GM12878 (cell line): ENCODE measurements at regions not wholly inside any gene's neighbourhood (a gene's known extent, or its start where the extent isn't known, plus 50 kb on each side); places are given as distances from the start of the nearest gene placed in this dataset.

Source experiments
- ATAC-seq: fragments of 200-7000 bp; cut with Tn5 transposase; 3 replicates; pipeline ENCODE4 v1.9.1; 2020; ENCODE audit warnings: mild to moderate bottlenecking, moderate library complexity
- BruUV-seq: library from RNA; stranded (reverse); fragments of 400-500 nt; replicated peaks from 2 replicates; lab custom pipeline; 2021; lab: Mats Ljungman, UMichigan
- CTCF ChIA-PET: fragments of 300-600 bp; sonication (Branson Sonifier 250); formaldehyde crosslinking; extraction: SDS; loops from one replicate; lab custom pipeline; 2021; ENCODE audit warnings: inconsistent platforms; lab: Yijun Ruan, JAX
- POLR2A ChIA-PET: fragments of 350-600 bp; formaldehyde crosslinking; extraction: SDS; loops from one replicate; lab custom pipeline; 2021; ENCODE audit warnings: inconsistent platforms; lab: Charles Lee
- RAD21 ChIA-PET: fragments of 300-600 bp; sonication (Branson Sonifier 250); formaldehyde crosslinking; loops from one replicate; lab custom pipeline; 2023; ENCODE audit warnings: antibody characterized with exemption; ENCODE audit not compliant: unreplicated experiment; lab: Charles Lee
- SMC1A ChIA-PET: fragments of 300-600 bp; sonication (Branson Sonifier 250); formaldehyde crosslinking; loops from one replicate; lab custom pipeline; 2023; ENCODE audit not compliant: unreplicated experiment, uncharacterized antibody; lab: Charles Lee
- DNase-seq: peaks from one replicate; pipeline ENCODE4 v3.0.0-alpha.2; 2011; ENCODE audit warnings: low read depth, low spot score
- FAIRE-seq: peaks from 3 replicates; lab custom pipeline; 2011; peaks lifted over from hg19 to GRCh38; lab: Jason Lieb, UNC
- H2AFZ ChIP-seq: 2 replicates; pipeline ENCODE4 v1.6.0; 2011; ENCODE audit warnings: low read depth, low read length, control low read depth; ENCODE audit not compliant: control insufficient read depth
- H3K27ac ChIP-seq: 2 replicates; pipeline ENCODE4 v1.5.1; 2011; ENCODE audit warnings: control low read depth; ENCODE audit not compliant: control insufficient read depth, insufficient read depth
- H3K27me3 ChIP-seq, 2 experiments: replicated peaks in 1 of 2; 2 replicates each; pipeline versions ENCODE4 v1.6.0 to v1.6.1; 2011; ENCODE audit warnings: low read length in 1 of 2; ENCODE audit not compliant: control insufficient read depth in 2 of 2, insufficient read depth in 2 of 2
- H3K36me3 ChIP-seq, 2 experiments: 2 replicates each; pipeline ENCODE4 v1.5.1; 2011; ENCODE audit warnings: low read length in 1 of 2; ENCODE audit not compliant: control insufficient read depth in 2 of 2, insufficient read depth in 2 of 2
- H3K4me1 ChIP-seq: 2 replicates; pipeline ENCODE4 v1.6.1; 2011; ENCODE audit warnings: mild to moderate bottlenecking, low read length, moderate library complexity, mixed read lengths; ENCODE audit not compliant: control insufficient read depth, insufficient read depth
- H3K4me2 ChIP-seq: 2 replicates; pipeline ENCODE4 v1.6.0; 2011; ENCODE audit warnings: control low read depth; ENCODE audit not compliant: control insufficient read depth, insufficient read depth
- H3K4me3 ChIP-seq: fragments of 200-600 bp; sonication (generic); 2 replicates; pipeline ENCODE4 v1.5.1; 2016
- H3K79me2 ChIP-seq: 2 replicates; pipeline ENCODE4 v1.6.0; 2011; ENCODE audit warnings: low read length; ENCODE audit not compliant: control insufficient read depth, insufficient read depth
- H3K9ac ChIP-seq: 2 replicates; pipeline ENCODE4 v1.8.0; 2011; ENCODE audit warnings: low read length, control low read depth, mixed read lengths; ENCODE audit not compliant: control insufficient read depth, insufficient read depth
- H3K9me3 ChIP-seq: replicated peaks from 3 replicates; pipeline ENCODE4 v1.5.1; 2011; ENCODE audit warnings: mild to moderate bottlenecking, low read length; ENCODE audit not compliant: control insufficient read depth, insufficient read depth
- H4K20me1 ChIP-seq: 2 replicates; pipeline ENCODE4 v1.6.0; 2011; ENCODE audit not compliant: control insufficient read depth, insufficient read depth
- CEBPB ChIP-seq, 2 experiments: fragments of 150-350 bp in 1 of 2; IDR thresholded peaks; 2 replicates each; pipeline ENCODE4 v1.6.1; 2012 to 2014; ENCODE audit warnings: low read depth in 2 of 2, low read length in 2 of 2, borderline replicate concordance in 1 of 2, inconsistent platforms in 1 of 2
- ESRRA ChIP-seq: IDR thresholded peaks from 2 replicates; pipeline ENCODE4 v1.6.1; 2012; ENCODE audit warnings: mild to moderate bottlenecking, low read length, improper control_type of control experiment
- NR2F1 ChIP-seq: fragments of 450-650 bp; conservative IDR thresholded peaks from 2 replicates; pipeline ENCODE4 v1.6.1; 2017; ENCODE audit warnings: mild to moderate bottlenecking
- RUNX3 ChIP-seq: IDR thresholded peaks from 2 replicates; pipeline ENCODE4 v1.6.1; 2012; ENCODE audit warnings: low read length, inconsistent platforms
- SMC3 ChIP-seq: IDR thresholded peaks from 2 replicates; pipeline ENCODE4 v1.6.1; 2011; ENCODE audit warnings: low read length, improper control_type of control experiment, borderline replicate concordance
- SRF ChIP-seq, 2 experiments: IDR thresholded peaks; 2 replicates each; pipeline ENCODE4 v1.6.1; 2011; ENCODE audit warnings: low read depth in 2 of 2, low read length in 2 of 2, mild to moderate bottlenecking in 1 of 2, moderate library complexity in 1 of 2
- TCF3 ChIP-seq: IDR thresholded peaks from 2 replicates; pipeline ENCODE4 v1.6.1; 2012; ENCODE audit warnings: low read depth, mild to moderate bottlenecking, low read length, borderline replicate concordance; ENCODE audit not compliant: insufficient read depth
- WGBS: methylation state at CpG from one replicate; pipeline ENCODE4 v1.1.6; 2016; ENCODE audit warnings: low lambda C conversion rate; ENCODE audit not compliant: insufficient replicate concordance, insufficient coverage; ENCODE audit errors: missing lambda C conversion rate; 5-methylcytosine and 5-hydroxymethylcytosine counted together
- in situ Hi-C: fragments of 300-500 bp; cut with MboI; formaldehyde crosslinking; loops from 9 replicates; pipeline ENCODE4 v1.14.3; 2018; ENCODE audit warnings: mixed read lengths
- intact Hi-C: fragments of 100-400 bp; cut with micrococcal nuclease; formaldehyde crosslinking; loops from one replicate; pipeline ENCODE4 v1.14.2; 2022; ENCODE audit not compliant: unreplicated experiment
- TF ChIP-seq, protein P1 (sequence below): fragments of 450-650 bp; IDR thresholded peaks from 2 replicates; pipeline ENCODE4 v1.6.1; 2017; ENCODE audit warnings: mild to moderate bottlenecking, moderate library complexity
- TF ChIP-seq, protein P2 (sequence below): IDR thresholded peaks from 2 replicates; pipeline ENCODE4 v1.6.1; 2012; ENCODE audit warnings: low read length, inconsistent platforms
- TF ChIP-seq, protein P3 (sequence below), 3 experiments: IDR thresholded peaks in 2 of 3; conservative IDR thresholded peaks in 1 of 3; 2 replicates each; pipeline ENCODE4 v1.5.1; 2011; ENCODE audit warnings: low read depth in 3 of 3, low read length in 3 of 3, mild to moderate bottlenecking in 3 of 3, control low read depth in 2 of 3, moderate library complexity in 2 of 3, inconsistent platforms in 1 of 3, mixed read lengths in 1 of 3; ENCODE audit not compliant: control insufficient read depth in 2 of 3, insufficient read depth in 1 of 3; ENCODE audit errors: extremely low read depth in 1 of 3

DNA sequence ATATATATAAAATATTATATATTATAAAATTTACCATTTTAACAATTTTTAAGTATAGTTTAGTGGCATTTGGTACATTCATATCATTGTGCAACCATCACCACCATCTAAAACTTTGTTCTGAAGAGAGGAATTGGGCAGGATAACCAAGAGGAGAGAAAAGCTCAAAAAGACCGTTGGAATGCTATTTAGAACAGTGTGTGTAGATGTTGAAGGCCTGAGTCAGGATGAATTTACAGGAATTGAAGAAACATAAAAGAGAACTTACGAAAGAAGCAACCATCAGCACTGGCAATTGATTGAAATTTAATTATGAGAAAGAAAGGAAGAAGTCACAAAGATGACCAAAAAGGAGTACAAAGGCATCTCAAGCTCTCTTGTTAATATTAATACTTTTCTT is 196.9 kb upstream of the PWP1 start (continued):
- TF ChIP-seq, protein P1, sequence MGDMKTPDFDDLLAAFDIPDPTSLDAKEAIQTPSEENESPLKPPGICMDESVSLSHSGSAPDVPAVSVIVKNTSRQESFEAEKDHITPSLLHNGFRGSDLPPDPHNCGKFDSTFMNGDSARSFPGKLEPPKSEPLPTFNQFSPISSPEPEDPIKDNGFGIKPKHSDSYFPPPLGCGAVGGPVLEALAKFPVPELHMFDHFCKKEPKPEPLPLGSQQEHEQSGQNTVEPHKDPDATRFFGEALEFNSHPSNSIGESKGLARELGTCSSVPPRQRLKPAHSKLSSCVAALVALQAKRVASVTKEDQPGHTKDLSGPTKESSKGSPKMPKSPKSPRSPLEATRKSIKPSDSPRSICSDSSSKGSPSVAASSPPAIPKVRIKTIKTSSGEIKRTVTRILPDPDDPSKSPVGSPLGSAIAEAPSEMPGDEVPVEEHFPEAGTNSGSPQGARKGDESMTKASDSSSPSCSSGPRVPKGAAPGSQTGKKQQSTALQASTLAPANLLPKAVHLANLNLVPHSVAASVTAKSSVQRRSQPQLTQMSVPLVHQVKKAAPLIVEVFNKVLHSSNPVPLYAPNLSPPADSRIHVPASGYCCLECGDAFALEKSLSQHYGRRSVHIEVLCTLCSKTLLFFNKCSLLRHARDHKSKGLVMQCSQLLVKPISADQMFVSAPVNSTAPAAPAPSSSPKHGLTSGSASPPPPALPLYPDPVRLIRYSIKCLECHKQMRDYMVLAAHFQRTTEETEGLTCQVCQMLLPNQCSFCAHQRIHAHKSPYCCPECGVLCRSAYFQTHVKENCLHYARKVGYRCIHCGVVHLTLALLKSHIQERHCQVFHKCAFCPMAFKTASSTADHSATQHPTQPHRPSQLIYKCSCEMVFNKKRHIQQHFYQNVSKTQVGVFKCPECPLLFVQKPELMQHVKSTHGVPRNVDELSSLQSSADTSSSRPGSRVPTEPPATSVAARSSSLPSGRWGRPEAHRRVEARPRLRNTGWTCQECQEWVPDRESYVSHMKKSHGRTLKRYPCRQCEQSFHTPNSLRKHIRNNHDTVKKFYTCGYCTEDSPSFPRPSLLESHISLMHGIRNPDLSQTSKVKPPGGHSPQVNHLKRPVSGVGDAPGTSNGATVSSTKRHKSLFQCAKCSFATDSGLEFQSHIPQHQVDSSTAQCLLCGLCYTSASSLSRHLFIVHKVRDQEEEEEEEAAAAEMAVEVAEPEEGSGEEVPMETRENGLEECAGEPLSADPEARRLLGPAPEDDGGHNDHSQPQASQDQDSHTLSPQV: no peak
- TF ChIP-seq TCF3 (no peak), RUNX3 (no peak), SMC3 (no peak)

DNA sequence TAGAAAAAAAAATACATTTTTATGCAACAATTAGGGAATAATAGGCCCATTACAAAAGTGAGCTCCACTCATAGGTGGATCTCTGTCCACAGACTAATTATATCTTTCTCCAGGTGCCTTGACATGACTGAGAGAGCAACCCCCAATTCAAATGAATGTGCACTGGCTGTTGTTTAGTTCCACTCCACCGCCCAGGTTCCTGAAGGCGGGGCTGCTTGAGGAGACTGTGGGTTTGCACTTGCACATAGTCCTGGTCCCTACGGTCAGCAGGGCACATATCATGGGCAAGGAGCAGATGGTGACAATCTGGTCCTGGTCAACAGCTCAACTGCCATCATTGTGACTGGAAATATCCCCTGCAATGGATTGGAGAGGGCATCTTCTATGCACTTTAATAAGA is 195.6 kb upstream of the PWP1 start:
- H3K9me3 ChIP-seq: no peaks in the 10 kb centered on the region
- H3K4me1 ChIP-seq: peaks cover 11% of the 10 kb centered on the region; the same call in 1 of the 2 replicates
- no peak overlapping the region for H3K4me3 ChIP-seq
- no peaks in the 10 kb centered on the region for H3K36me3 ChIP-seq
- in situ Hi-C loops (no loop called here), intact Hi-C loops (no loop called here)
- no peaks in the 10 kb centered on the region for H4K20me1 ChIP-seq
- H3K9ac ChIP-seq: no peak overlapping the region
- no peak overlapping the region for H3K27ac ChIP-seq
- POLR2A ChIA-PET: no interaction called here
- no TSS peak for BruUV-seq
- no peaks in the 10 kb centered on the region; a peak in 1 of 4 replicates for H3K27me3 ChIP-seq
- WGBS: 6% methylated on average over 3 of the region's 3 CpGs
- RAD21 ChIA-PET: no interaction called here
- DNase-seq: peak; percentile 5
- no peak for TF ChIP-seq SRF (IDR thresholded peaks at IDR 0.05; ENCODE audit: low read depth in 2 of 2, low read length in 2 of 2)
- TF ChIP-seq NR2F1: no peak
- TF ChIP-seq, protein P2, sequence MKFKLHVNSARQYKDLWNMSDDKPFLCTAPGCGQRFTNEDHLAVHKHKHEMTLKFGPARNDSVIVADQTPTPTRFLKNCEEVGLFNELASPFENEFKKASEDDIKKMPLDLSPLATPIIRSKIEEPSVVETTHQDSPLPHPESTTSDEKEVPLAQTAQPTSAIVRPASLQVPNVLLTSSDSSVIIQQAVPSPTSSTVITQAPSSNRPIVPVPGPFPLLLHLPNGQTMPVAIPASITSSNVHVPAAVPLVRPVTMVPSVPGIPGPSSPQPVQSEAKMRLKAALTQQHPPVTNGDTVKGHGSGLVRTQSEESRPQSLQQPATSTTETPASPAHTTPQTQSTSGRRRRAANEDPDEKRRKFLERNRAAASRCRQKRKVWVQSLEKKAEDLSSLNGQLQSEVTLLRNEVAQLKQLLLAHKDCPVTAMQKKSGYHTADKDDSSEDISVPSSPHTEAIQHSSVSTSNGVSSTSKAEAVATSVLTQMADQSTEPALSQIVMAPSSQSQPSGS: no peak
- TF ChIP-seq CEBPB (IDR thresholded peaks at IDR 0.05; ENCODE audit: borderline replicate concordance in 1 of 2, low read depth in 2 of 2, low read length in 2 of 2): no peak
- TF ChIP-seq, protein P3, sequence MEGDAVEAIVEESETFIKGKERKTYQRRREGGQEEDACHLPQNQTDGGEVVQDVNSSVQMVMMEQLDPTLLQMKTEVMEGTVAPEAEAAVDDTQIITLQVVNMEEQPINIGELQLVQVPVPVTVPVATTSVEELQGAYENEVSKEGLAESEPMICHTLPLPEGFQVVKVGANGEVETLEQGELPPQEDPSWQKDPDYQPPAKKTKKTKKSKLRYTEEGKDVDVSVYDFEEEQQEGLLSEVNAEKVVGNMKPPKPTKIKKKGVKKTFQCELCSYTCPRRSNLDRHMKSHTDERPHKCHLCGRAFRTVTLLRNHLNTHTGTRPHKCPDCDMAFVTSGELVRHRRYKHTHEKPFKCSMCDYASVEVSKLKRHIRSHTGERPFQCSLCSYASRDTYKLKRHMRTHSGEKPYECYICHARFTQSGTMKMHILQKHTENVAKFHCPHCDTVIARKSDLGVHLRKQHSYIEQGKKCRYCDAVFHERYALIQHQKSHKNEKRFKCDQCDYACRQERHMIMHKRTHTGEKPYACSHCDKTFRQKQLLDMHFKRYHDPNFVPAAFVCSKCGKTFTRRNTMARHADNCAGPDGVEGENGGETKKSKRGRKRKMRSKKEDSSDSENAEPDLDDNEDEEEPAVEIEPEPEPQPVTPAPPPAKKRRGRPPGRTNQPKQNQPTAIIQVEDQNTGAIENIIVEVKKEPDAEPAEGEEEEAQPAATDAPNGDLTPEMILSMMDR (IDR thresholded peaks at IDR 0.05 in 2 of 3, conservative IDR thresholded peaks at IDR 0.05 in 1 of 3; ENCODE audit: control insufficient read depth in 2 of 3, extremely low read depth in 1 of 3, insufficient read depth in 1 of 3, low read depth in 3 of 3, low read length in 3 of 3): no peak
- no peak for TF ChIP-seq ESRRA
- no peak for ATAC-seq
- no peak overlapping the region for H3K4me2 ChIP-seq
- SMC1A ChIA-PET: no interaction called here
- FAIRE-seq: no peak
- no peak overlapping the region for H2AFZ ChIP-seq
- CTCF ChIA-PET: interaction anchor here (0.6 kb wide), 1 partner anchor 262 kb away, joined by 3 read pairs; no protein-coding TSS in a partner anchor
- no peaks in the 10 kb centered on the region for H3K79me2 ChIP-seq
